Caco-2 (cell line): ENCODE measurements at regions not wholly inside any gene's neighbourhood (a gene's known extent, or its start where the extent isn't known, plus 50 kb on each side); places are given as distances from the start of the nearest gene placed in this dataset.

Experiments used
- BruUV-seq: library from RNA; stranded (reverse); fragments of 400-500 nt; replicated peaks from 2 replicates; lab custom pipeline; 2021; lab: Mats Ljungman, UMichigan
- CTCF ChIA-PET: fragments of 300-600 bp; sonication (Branson Sonifier 250); formaldehyde crosslinking; loops from one replicate; lab custom pipeline; 2022; ENCODE audit warnings: antibody characterized with exemption; lab: Charles Lee
- POLR2A ChIA-PET: fragments of 300-600 bp; sonication (Branson Sonifier 250); formaldehyde crosslinking; loops from one replicate; lab custom pipeline; 2022; ENCODE audit warnings: antibody characterized with exemption; lab: Charles Lee
- DNase-seq, 2 experiments: peaks; one replicate each; pipeline versions ENCODE4 v3.0.0 to v3.0.0-alpha.2; 2020 to 2022
- H3K27me3 ChIP-seq: replicated peaks from 2 replicates; pipeline ENCODE4 v1.6.0; 2011; ENCODE audit warnings: low read length; ENCODE audit not compliant: control insufficient read depth, insufficient read depth
- H3K36me3 ChIP-seq: 2 replicates; pipeline ENCODE4 v1.5.1; 2011; ENCODE audit warnings: low read length; ENCODE audit not compliant: control insufficient read depth, insufficient read depth
- H3K4me1 ChIP-seq: fragments of 250-450 bp; sonication (Bioruptor Pico); 2 replicates; pipeline ENCODE4 v1.5.1; 2020; ENCODE audit warnings: mild to moderate bottlenecking
- H3K4me3 ChIP-seq: 2 replicates; pipeline ENCODE4 v1.5.1; 2011; ENCODE audit warnings: low read depth, mild to moderate bottlenecking, control low read depth, low read length
- H3K9me3 ChIP-seq: fragments of 250-450 bp; sonication (Bioruptor Pico); 2 replicates; pipeline ENCODE4 v1.5.1; 2020; ENCODE audit warnings: mild to moderate bottlenecking, moderate library complexity
- H3K27ac Mint-ChIP-seq: one replicate; pipeline ENCODE4 v1.8.0; 2022; ENCODE audit warnings: mixed read lengths; ENCODE audit not compliant: unreplicated experiment
- H3K27me3 Mint-ChIP-seq: one replicate; pipeline ENCODE4 v1.8.0; 2022; ENCODE audit warnings: mixed read lengths; ENCODE audit not compliant: insufficient read depth, unreplicated experiment
- H3K36me3 Mint-ChIP-seq: one replicate; pipeline ENCODE4 v1.8.0; 2022; ENCODE audit warnings: mild to moderate bottlenecking, mixed read lengths; ENCODE audit not compliant: insufficient read depth, unreplicated experiment
- H3K4me1 Mint-ChIP-seq: one replicate; pipeline ENCODE4 v1.8.0; 2022; ENCODE audit warnings: low read depth, mixed read lengths; ENCODE audit not compliant: unreplicated experiment
- H3K4me3 Mint-ChIP-seq: one replicate; pipeline ENCODE4 v1.8.0; 2022; ENCODE audit warnings: mild to moderate bottlenecking, moderate library complexity, mixed read lengths; ENCODE audit not compliant: unreplicated experiment
- H3K9me3 Mint-ChIP-seq: one replicate; pipeline ENCODE4 v1.8.0; 2022; ENCODE audit warnings: mixed read lengths; ENCODE audit not compliant: unreplicated experiment
- CTCF ChIP-seq, 2 experiments: fragments of 200-600 bp in 1 of 2; IDR thresholded peaks; 1 replicate in 1 of 2; 2 replicates in 1 of 2; pipeline versions ENCODE4 v1.5.1 to v1.8.0; 2011 to 2022; ENCODE audit warnings: antibody characterized with exemption in 1 of 2, control low read depth in 1 of 2, inconsistent platforms in 1 of 2, low read depth in 1 of 2, low read length in 1 of 2, mild to moderate bottlenecking in 1 of 2, moderate library complexity in 1 of 2; ENCODE audit not compliant: insufficient read depth in 1 of 2, severe bottlenecking in 1 of 2, unreplicated experiment in 1 of 2
- intact Hi-C: fragments of 100-400 bp; cut with micrococcal nuclease; formaldehyde crosslinking; loops from one replicate; pipeline ENCODE4 v1.10.0; 2022; ENCODE audit not compliant: unreplicated experiment

- Mint-ChIP-seq H3K9me3 (no peaks in the 10 kb centered on the region), H3K27ac (no peak overlapping the region), H3K36me3 (no peaks in the 10 kb centered on the region), H3K4me1 (no peaks in the 10 kb centered on the region), H3K27me3 (no peaks in the 10 kb centered on the region), H3K4me3 (no peak overlapping the region)
- CTCF ChIA-PET, result no interaction called here
- POLR2A ChIA-PET, result no interaction called here
- TF ChIP-seq CTCF (IDR thresholded peaks at IDR 0.05; ENCODE audit: insufficient read depth in 1 of 2, low read depth in 1 of 2, low read length in 1 of 2, severe bottlenecking in 1 of 2, unreplicated experiment in 1 of 2), result no peak
- no peaks in the 10 kb centered on the region for H3K9me3 ChIP-seq
- BruUV-seq, result no TSS peak
- H3K36me3 ChIP-seq, result no peaks in the 10 kb centered on the region
- intact Hi-C loops, result no loop called here
- no peak overlapping the region for H3K4me3 ChIP-seq
- no peaks in the 10 kb centered on the region for H3K27me3 ChIP-seq
- H3K4me1 ChIP-seq, result no peaks in the 10 kb centered on the region
- DNase-seq, result no peak
These were observed 120.5 kb upstream of the NAV3 start for GRCh38 chr12:77710209-77710608.

- intact Hi-C loops, result no loop called here
- Mint-ChIP-seq H3K9me3 (no peaks in the 10 kb centered on the region), H3K4me1 (no peaks in the 10 kb centered on the region), H3K4me3 (no peak overlapping the region), H3K36me3 (no peaks in the 10 kb centered on the region), H3K27ac (no peak overlapping the region), H3K27me3 (no peaks in the 10 kb centered on the region)
- H3K9me3 ChIP-seq, result no peaks in the 10 kb centered on the region
- ChIA-PET POLR2A (no interaction called here), CTCF (no interaction called here)
- TF ChIP-seq CTCF (IDR thresholded peaks at IDR 0.05; ENCODE audit: insufficient read depth in 1 of 2, low read depth in 1 of 2, low read length in 1 of 2, severe bottlenecking in 1 of 2, unreplicated experiment in 1 of 2), result no peak
- H3K4me3 ChIP-seq, result no peak overlapping the region
- H3K36me3 ChIP-seq, result no peaks in the 10 kb centered on the region
- BruUV-seq, result no TSS peak
- H3K4me1 ChIP-seq, result no peaks in the 10 kb centered on the region
- DNase-seq, result no peak
- H3K27me3 ChIP-seq, result no peaks in the 10 kb centered on the region
These were observed 133.6 kb upstream of the NAV3 start for GRCh38 chr12:77697126-77697525.

GRCh38 chr12:77696183-77696582 is 134.5 kb upstream of the NAV3 start:
- no peaks in the 10 kb centered on the region for H3K4me1 Mint-ChIP-seq
- no peak for DNase-seq
- H3K27me3 Mint-ChIP-seq, result no peaks in the 10 kb centered on the region
- no peaks in the 10 kb centered on the region for H3K9me3 Mint-ChIP-seq
- TF ChIP-seq CTCF (IDR thresholded peaks at IDR 0.05; ENCODE audit: insufficient read depth in 1 of 2, low read depth in 1 of 2, low read length in 1 of 2, severe bottlenecking in 1 of 2, unreplicated experiment in 1 of 2), result no peak
- CTCF ChIA-PET, result no interaction called here
- Histone ChIP-seq H3K27me3 (no peaks in the 10 kb centered on the region), H3K36me3 (no peaks in the 10 kb centered on the region), H3K9me3 (no peaks in the 10 kb centered on the region), H3K4me1 (no peaks in the 10 kb centered on the region), H3K4me3 (no peak overlapping the region)
- H3K27ac Mint-ChIP-seq, result no peak overlapping the region
- BruUV-seq, result no TSS peak
- POLR2A ChIA-PET, result no interaction called here
- intact Hi-C loops, result no loop called here
- H3K36me3 Mint-ChIP-seq, result no peaks in the 10 kb centered on the region
- H3K4me3 Mint-ChIP-seq, result no peak overlapping the region
